NCI-H460 (cell line): ENCODE measurements at regions not wholly inside any gene's neighbourhood (a gene's known extent, or its start where the extent isn't known, plus 50 kb on each side); places are given as distances from the start of the nearest gene placed in this dataset.

Source experiments
- DNase-seq: peaks from one replicate; pipeline ENCODE4 v3.0.0-alpha.2; 2016; ENCODE audit warnings: low read depth; ENCODE audit errors: extremely low read depth

- no peak for DNase-seq
Measured at GRCh38 chr9:115637661-115638060, 515.9 kb upstream of the PAPPA start.

DNA sequence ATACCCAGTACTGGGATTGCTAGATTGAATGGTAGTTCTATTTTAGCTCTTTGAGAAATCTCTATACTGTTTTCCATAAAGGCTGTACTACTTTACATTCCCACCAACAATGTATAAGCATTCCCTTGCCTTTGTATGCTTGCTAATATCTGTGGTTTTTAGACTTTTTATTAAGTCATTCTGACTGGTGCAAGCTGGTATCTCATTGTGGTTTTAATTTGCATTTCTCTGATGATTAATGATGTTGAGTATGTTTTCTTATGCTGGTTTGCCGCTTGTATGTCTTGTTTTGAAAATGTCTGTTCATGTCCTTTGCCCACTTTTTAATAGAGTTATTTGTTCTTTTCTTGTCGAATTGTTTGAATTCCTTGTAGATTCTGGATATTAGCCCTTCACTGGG, 512.7 kb upstream of the PAPPA start:
- DNase-seq: no peak

GRCh38 chr9:115642285-115642684, 511.3 kb upstream of the PAPPA start:
- DNase-seq: no peak

DNA sequence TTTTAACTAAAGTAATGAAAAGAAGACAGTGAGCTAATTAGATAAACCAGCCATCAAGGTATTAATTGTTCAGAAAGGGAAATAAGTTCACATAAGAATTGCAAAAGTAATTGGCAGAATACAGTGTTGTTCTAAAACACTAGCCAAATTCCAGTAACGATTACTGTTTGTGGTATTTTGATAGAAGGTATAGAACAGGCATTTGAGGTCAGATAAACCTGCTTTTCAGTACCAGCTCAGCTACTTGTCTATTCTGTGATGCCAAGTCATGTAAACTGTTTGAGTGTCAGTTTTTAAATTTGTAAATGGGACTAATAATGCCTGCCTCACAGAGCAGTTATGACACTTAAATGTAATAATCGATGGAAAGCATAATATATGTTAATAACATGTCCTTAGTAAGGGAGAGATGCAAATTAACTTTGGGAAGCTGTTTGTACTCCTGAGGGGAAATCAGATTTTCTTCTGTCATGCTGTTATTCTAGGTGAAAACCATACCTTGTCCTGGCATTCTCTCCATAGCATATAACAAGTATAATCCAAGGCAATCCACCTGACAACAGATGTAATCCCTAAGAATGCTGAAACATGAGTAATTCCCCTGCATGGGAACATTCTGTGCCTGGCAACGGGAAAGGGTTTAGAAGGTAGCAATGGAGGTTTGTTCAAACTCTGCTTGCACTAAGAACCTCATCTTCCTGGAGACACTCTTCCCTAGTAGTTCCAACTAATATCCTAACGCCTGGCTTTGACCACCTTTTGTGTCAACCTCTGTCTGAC, 509.5 kb upstream of the PAPPA start:
- DNase-seq: no peak

DNA sequence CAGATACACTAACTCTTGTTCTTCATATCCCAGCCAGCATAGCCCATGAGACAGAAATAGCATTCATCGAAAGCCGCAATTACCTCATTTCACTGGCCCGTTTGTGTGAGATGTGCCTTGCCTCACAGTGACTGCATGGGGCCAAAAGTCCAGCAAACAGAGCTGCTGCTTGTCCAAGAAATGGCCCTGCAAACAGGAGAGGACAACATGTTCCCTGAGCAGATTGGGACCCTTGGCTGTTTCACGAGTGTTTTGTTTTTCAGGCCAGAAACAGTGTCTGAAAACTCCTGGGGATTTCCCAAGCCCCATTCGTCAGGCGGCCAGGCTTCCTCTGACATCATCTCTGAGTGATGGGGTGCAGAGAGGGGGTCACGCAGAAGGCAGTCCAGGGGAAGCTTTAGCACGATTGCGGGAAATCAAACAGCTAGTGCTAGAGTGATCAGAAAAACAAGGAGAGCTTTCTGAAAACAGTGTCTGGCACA, 503.6 kb upstream of the PAPPA start:
- DNase-seq: no peak

- DNase-seq: no peak
Measured at GRCh38 chr9:115650768-115651167, 502.8 kb upstream of the PAPPA start.

- DNase-seq: no peak
Measured at GRCh38 chr9:115651461-115651860, 502.1 kb upstream of the PAPPA start.

DNA sequence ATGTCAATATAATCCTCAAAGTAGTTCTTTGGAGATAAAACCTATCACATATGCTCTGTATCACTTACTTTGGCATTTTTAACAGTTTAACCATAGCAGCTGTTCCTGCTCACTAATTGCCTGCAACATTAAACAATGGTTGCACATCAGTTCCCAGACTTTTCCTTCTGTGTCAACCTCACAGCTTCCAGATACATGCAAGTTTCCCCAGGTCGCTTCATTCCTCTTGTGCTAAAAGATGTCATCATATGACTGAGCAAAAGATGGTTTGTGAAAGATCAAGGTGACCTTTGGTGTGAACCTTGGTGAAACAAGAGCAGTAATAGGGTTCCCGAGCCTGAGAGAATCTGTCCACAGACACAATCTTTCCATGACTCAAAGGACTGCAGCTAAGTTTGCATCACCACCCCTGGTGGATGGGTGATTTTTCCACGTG, 500.4 kb upstream of the PAPPA start:
- no peak for DNase-seq

DNA sequence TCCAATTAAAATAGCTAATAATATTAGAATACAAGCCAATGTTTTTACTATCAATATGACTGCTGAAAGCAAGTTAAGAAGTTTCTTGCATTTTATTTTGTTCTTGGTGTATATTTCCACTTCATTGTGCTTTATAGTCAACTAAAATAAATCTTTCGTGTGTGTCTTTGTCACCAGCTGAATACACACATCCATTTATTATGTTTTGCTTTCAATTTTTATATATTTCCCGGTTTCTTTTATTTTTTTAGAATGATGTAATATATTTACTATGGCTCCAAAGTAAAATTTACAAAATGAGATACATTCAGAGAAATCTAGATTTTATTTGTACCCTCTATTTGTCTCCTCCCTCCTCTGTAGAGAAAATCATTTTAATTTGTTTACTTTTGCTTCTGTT, 495.9 kb upstream of the PAPPA start:
- DNase-seq: no peak

DNA sequence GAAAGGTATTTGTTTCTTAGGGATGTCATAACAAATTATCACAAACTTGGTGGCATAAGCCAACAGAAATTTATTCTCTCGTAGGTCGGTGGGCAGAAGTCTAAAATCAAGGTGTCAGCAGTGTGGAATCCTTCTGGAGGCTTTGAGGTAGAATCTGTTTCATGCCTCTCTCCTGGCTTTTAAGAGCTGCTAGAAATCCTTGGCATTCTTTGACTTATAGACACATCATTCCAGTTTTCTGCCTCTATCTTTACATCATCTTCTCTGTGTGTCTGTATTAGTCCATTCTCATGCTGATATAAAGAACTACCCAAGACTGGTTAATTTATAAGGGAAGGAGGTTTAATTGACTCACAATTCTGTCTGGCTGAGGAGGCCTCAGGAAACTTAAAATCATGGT, 488.1 kb upstream of the PAPPA start:
- no peak for DNase-seq

GRCh38 chr9:115668521-115668920, 485.1 kb upstream of the PAPPA start:
- peak; percentile 30 for DNase-seq

DNA sequence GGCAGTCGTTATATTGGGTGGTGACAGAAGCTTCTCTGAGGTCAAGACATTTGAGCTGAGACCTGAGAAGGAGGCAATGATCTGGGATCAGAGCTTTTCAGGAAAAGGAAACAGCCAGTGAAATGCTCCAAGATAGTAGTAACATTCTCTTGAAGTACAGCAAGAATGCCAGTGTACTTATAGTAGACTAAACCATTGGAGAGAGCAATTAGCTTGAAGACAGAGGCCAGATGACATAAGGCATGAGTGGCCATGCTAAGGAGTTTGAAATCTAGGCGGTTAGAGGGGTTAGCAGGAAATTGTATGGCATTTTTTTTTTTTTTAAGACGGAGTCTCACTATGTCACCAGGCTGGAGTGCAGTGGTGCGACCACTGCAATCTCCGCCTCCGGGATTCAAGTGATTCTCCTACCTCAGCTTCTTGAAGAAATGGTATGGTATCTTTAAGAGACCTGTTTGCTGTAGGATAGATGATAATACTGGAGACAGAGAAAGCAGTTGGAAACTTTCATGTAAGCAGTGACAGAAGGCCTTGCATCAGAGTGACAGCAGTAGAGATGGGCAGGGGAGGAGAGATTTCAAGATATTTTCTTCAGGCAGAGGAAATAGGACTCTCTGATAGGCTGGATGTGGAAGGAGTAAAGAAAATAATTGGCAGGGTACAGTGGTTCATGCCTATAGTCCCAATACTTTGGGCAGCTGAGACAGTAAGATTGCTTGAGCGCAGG, 482.2 kb upstream of the PAPPA start:
- no peak for DNase-seq

- DNase-seq: no peak
Measured at GRCh38 chr9:115671963-115672305, 481.7 kb upstream of the PAPPA start.

DNA sequence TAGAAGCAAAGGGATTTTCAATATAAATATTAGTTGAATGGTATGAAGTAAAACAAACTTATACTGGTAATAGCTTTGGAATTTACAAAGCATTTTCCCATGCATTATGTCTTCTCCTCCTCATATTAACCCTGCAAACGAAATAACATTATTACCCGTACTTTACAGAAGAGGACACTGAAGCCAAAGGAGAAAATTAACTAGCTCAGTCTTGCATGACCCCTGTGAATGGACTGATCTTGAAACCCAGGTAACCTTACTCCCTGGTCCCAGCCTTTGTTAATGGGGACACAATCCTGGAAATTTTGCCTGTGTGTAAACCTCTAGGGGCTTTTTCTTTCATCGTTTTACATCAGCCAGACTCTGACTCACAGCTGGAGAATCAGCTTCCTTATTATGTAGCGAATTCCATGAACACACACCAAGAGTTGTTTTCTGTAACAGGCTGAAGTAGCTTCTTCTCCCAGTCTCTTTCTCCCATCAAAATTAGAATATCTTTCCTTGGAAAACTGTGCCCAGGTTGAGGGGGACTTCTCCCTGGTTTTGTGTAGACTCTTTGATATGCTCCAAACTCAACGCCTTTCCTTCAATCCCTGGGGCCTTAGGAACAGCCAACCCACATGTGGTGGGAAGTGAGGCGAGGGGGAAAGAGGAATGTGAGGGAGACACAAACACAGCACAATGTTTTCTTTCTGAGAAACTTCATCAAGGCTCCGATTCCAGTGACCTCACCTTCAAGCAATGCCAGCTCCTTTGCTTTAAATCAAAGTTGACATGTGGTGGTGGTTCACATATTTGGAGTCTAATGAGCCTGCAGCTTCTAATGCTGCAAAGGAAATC, 480.9 kb upstream of the PAPPA start:
- DNase-seq: peak; percentile 82

DNA sequence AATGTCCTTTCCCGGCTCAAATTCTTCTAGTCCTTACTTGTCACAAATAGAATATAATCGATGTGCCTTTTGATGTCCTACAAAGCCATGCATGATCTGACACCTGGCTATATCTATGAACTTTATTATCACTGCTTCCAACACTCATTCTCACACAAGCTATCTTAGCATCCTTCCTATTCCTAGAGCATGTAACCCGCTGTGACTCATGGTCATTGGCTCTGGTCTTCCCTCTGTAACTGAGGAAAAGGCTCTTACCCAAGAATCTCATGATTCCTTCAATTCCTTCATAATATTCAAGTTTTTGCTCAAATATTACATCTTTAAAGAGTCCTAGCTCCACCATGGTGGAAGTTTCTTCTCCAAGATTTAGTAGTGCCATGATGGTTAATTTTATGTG, 480.0 kb upstream of the PAPPA start:
- DNase-seq: no peak

DNA sequence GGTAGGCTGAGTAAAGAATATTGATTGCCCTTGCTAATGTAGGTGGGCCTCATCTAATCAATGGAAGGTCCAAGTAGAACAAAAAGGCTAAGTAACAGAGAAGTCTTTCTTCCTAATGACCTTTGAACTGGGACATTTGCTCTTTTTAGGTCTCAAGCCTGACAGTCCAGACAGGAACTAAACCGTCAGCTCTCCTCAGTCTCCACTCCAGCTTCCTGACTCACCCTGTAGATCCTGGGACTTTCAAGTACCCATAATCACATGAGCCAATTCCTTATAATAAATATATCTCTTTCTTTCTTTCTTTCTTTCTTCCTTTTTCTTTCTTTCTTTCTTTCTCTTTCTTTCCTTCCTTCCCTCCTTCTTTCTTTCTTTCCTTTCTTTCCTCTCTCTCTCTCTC, 479.5 kb upstream of the PAPPA start:
- DNase-seq: no peak

DNA sequence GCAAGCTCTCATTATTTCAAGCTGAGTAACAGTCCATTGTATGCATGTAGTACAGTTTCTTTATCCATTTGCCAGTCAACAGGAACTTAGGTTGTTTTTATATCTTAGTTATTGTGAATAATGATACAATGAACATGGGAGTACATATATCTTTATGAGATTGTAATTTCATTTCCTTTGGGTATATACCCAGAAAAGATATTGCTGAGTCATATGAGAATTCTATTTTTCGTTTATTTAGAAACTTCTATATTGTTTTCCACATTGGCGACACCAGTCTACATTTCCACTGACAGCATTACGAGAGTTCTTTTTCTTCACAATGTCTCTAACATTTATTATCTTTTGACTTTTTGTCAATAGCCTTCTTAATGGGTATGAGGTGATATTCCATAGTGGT, 477.8 kb upstream of the PAPPA start:
- DNase-seq: no peak

DNA sequence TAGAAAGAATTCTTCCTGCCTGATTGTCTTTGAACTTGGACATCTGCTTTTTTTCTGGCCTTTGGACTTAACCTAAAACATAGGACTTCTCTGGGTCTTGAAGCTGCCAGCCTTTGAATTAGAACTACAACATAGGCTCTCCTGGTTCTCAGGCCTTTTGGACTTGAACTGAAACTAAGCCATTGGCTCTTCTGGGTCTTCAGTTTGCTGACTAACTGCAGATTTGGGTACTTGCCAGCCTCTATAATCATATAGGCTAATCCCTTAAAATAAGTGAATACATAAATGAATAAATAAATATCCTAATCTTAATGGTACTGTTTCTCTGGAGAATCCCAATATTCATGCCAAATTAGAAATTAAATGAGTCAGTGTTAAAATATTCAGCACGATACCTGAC, 473.4 kb upstream of the PAPPA start:
- no peak for DNase-seq

DNA sequence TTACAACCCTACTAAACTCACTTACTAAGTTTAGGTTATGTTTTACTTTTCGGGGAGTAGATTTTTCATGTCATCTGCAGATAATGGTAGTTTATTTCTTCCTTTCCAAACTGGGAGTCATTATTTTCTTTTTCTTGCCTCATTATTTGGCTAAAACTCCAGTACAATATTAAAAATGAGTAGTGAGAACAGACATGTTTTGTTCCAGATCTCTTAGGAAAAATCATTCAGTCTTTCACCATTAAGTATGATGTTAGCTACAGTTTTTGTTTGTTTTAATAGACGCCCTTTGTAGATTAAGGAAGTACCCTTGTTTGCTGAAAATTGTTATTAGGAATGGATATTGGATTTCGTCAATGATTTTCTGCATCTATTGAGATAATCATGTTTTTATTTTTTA, 472.0 kb upstream of the PAPPA start:
- no peak for DNase-seq

DNA sequence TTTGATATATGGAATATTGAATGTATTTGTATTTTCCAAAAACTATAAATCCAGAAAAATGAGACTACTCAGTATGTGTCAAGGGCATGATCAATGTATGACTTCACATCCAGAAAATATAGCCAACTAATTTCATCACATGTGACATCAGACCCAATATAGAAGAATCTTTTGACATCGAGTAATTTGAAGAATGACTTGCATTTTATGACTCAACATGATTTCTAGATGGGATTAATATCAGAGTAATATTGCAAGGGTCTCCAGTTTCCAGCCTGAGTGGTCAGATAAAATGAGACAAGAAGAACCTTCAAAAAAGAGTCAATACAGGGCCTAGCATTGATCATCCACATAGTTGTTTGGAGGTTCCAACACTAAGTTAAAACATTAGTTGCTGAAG, 467.5 kb upstream of the PAPPA start:
- DNase-seq: no peak

DNA sequence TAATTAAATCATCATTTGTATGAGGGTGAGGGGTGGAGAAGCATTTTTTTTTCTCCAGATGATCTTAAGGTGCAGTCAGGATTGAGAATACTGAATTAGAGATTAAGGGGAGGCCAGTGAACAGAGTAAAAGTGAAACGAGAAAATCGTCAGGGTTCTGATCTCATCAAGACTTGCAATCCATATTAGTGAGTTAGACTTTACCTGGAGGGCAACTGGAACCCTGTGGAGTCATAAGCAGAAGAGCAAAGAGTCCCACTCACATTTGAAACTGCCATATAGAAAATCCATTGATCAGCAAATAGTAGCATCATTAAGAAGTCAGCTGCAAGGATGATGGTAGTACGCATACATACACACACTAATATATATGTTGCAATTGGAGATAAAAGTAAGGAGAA, 466.2 kb upstream of the PAPPA start:
- DNase-seq: no peak
